ENCODE measurements at regions not wholly inside any gene's neighbourhood (a gene's known extent, or its start where the extent isn't known, plus 50 kb on each side); places are given as distances from the start of the nearest gene placed in this dataset.
"Not testable (repeated sequence)": the region's sequence is repeated elsewhere in the genome, so short reads cannot be mapped to it uniquely, and the experiment has no call there.

GRCh38 chr2:230602562-230603230 is 109.9 kb upstream of the CAB39 start:
- TF ChIP-seq SNAI2 (CRISPR knock-in tag; IDR thresholded peaks at IDR 0.05) (no peak), ESRRG (CRISPR knock-in tag; IDR thresholded peaks at IDR 0.05) (no peak), ZC3H10 (CRISPR knock-in tag; IDR thresholded peaks at IDR 0.05) (no peak), ZNF565 (CRISPR knock-in tag; conservative IDR thresholded peaks at IDR 0.05; ENCODE audit: low read depth) (no peak), ARNTL (CRISPR knock-in tag; IDR thresholded peaks at IDR 0.05; ENCODE audit: borderline replicate concordance, low read depth) (no peak)
- no peak for ATAC-seq

DNA sequence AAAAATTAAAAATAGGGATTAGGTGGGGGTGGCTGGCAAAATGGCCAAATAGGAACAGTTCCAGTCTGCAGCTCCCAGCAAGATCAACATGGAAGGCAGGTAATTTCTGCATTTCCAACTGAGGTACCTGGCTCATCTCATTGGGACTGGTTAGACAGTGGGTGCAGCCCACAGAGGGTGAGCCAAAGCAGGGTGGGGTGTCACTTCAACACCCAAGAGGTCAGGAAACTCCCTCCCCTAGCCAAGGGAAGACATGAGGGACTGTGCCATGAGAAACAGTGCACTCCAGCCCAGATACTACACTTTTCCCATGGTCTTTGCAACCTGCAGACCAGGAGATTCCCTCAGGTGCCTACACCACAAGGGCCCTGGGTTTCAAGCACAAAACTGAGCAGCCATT is 109.3 kb upstream of the CAB39 start:
- ATAC-seq: not testable (repeated sequence)

GRCh38 chr2:230604158-230604557 is 108.5 kb upstream of the CAB39 start:
- not testable (repeated sequence) for ATAC-seq

GRCh38 chr2:230614040-230614439 is 98.6 kb upstream of the CAB39 start:
- TF ChIP-seq ZC3H10 (CRISPR knock-in tag; IDR thresholded peaks at IDR 0.05): no peak
- no peak for TF ChIP-seq ISL1 (CRISPR knock-in tag; IDR thresholded peaks at IDR 0.05)
- TF ChIP-seq RARB (CRISPR knock-in tag; IDR thresholded peaks at IDR 0.05): no peak
- no peak for TF ChIP-seq ZNF70 (CRISPR knock-in tag; IDR thresholded peaks at IDR 0.05)
- no peak for TF ChIP-seq GLIS3 (CRISPR knock-in tag; IDR thresholded peaks at IDR 0.05)
- no peak for TF ChIP-seq SNAI2 (CRISPR knock-in tag; IDR thresholded peaks at IDR 0.05)
- no peak for TF ChIP-seq BACH2 (CRISPR knock-in tag; IDR thresholded peaks at IDR 0.05; ENCODE audit: borderline replicate concordance)
- TF ChIP-seq ESRRG (CRISPR knock-in tag; IDR thresholded peaks at IDR 0.05): no peak
- no peak for TF ChIP-seq ZNF8 (CRISPR knock-in tag; IDR thresholded peaks at IDR 0.05)
- TF ChIP-seq ZNF565 (CRISPR knock-in tag; conservative IDR thresholded peaks at IDR 0.05; ENCODE audit: low read depth): no peak
- TF ChIP-seq TCF4 (CRISPR knock-in tag; IDR thresholded peaks at IDR 0.05; ENCODE audit: borderline replicate concordance): no peak
- TF ChIP-seq, protein P1, sequence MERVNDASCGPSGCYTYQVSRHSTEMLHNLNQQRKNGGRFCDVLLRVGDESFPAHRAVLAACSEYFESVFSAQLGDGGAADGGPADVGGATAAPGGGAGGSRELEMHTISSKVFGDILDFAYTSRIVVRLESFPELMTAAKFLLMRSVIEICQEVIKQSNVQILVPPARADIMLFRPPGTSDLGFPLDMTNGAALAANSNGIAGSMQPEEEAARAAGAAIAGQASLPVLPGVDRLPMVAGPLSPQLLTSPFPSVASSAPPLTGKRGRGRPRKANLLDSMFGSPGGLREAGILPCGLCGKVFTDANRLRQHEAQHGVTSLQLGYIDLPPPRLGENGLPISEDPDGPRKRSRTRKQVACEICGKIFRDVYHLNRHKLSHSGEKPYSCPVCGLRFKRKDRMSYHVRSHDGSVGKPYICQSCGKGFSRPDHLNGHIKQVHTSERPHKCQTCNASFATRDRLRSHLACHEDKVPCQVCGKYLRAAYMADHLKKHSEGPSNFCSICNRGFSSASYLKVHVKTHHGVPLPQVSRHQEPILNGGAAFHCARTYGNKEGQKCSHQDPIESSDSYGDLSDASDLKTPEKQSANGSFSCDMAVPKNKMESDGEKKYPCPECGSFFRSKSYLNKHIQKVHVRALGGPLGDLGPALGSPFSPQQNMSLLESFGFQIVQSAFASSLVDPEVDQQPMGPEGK (CRISPR knock-in tag; IDR thresholded peaks at IDR 0.05; ENCODE audit: borderline replicate concordance): no peak
- no peak for TF ChIP-seq OSR1 (CRISPR knock-in tag; IDR thresholded peaks at IDR 0.05)
- no peak for TF ChIP-seq CSDC2 (CRISPR knock-in tag; IDR thresholded peaks at IDR 0.05)
- no peak for TF ChIP-seq TOX (CRISPR knock-in tag; IDR thresholded peaks at IDR 0.05; ENCODE audit: borderline replicate concordance)
- no peak for TF ChIP-seq CREB5 (CRISPR knock-in tag; IDR thresholded peaks at IDR 0.05; ENCODE audit: low read depth)
- no peak for TF ChIP-seq ARNTL (CRISPR knock-in tag; IDR thresholded peaks at IDR 0.05; ENCODE audit: borderline replicate concordance, low read depth)
- TF ChIP-seq, protein P2, sequence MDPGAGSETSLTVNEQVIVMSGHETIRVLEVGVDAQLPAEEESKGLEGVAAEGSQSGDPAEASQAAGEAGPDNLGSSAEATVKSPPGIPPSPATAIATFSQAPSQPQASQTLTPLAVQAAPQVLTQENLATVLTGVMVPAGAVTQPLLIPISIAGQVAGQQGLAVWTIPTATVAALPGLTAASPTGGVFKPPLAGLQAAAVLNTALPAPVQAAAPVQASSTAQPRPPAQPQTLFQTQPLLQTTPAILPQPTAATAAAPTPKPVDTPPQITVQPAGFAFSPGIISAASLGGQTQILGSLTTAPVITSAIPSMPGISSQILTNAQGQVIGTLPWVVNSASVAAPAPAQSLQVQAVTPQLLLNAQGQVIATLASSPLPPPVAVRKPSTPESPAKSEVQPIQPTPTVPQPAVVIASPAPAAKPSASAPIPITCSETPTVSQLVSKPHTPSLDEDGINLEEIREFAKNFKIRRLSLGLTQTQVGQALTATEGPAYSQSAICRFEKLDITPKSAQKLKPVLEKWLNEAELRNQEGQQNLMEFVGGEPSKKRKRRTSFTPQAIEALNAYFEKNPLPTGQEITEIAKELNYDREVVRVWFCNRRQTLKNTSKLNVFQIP (CRISPR knock-in tag; IDR thresholded peaks at IDR 0.05; ENCODE audit: borderline replicate concordance, low read depth): no peak
- TF ChIP-seq CSRNP3 (CRISPR knock-in tag; IDR thresholded peaks at IDR 0.05): no peak
- TF ChIP-seq, protein P3, sequence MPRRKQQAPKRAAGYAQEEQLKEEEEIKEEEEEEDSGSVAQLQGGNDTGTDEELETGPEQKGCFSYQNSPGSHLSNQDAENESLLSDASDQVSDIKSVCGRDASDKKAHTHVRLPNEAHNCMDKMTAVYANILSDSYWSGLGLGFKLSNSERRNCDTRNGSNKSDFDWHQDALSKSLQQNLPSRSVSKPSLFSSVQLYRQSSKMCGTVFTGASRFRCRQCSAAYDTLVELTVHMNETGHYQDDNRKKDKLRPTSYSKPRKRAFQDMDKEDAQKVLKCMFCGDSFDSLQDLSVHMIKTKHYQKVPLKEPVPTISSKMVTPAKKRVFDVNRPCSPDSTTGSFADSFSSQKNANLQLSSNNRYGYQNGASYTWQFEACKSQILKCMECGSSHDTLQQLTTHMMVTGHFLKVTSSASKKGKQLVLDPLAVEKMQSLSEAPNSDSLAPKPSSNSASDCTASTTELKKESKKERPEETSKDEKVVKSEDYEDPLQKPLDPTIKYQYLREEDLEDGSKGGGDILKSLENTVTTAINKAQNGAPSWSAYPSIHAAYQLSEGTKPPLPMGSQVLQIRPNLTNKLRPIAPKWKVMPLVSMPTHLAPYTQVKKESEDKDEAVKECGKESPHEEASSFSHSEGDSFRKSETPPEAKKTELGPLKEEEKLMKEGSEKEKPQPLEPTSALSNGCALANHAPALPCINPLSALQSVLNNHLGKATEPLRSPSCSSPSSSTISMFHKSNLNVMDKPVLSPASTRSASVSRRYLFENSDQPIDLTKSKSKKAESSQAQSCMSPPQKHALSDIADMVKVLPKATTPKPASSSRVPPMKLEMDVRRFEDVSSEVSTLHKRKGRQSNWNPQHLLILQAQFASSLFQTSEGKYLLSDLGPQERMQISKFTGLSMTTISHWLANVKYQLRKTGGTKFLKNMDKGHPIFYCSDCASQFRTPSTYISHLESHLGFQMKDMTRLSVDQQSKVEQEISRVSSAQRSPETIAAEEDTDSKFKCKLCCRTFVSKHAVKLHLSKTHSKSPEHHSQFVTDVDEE (CRISPR knock-in tag; IDR thresholded peaks at IDR 0.05): no peak
- no peak for ATAC-seq

Data from SK-N-SH treated with all-trans-retinoic acid at 6 μM for 48 hours (cell line).